ENCODE measurements at regions not wholly inside any gene's neighbourhood (a gene's known extent, or its start where the extent isn't known, plus 50 kb on each side); places are given as distances from the start of the nearest gene placed in this dataset.
"Not testable (repeated sequence)": the region's sequence is repeated elsewhere in the genome, so short reads cannot be mapped to it uniquely, and the experiment has no call there.

DNA sequence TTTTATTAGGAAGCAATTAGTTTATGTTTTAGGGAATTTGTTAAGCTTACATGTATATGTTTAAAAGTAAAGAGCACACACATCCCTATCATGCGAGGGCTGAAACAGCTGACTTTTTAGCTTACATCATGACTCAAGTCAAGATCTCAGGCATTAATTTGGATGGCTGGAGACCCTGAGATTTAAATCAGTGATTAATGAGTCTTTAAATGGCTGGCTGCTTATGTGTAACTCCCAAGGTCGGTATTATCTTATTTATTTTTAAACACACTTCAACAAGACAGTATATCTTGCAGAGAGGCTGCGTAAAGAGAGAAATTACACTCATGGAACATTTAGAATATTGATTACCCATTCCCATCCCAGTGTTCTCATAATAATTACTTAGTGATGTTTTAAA is 169.4 kb downstream of the KBTBD8 start:
- DNase-seq, result no peak

GRCh38 chr3:67171841-67172240 is 173.7 kb downstream of the KBTBD8 start:
- DNase-seq, result no peak

DNA sequence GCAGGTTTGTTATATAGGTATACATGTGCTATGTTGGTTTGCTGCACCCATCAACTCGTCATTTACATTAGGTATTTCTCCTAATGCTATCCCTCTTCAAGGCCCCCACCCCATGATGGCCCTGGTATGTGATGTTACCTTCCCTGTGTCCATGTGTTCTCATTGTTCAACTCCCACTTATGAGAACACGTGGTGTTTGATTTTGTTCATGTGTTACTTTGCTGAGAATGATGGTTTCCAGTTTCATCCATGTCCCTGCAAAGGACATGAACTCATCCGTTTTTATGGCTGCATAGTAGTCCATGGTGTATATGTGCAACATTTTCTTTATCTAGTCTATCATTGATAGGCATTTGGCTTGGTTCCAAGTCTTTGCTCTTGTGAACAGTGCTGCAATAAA is 175.0 kb downstream of the KBTBD8 start:
- DNase-seq, result not testable (repeated sequence)

DNA sequence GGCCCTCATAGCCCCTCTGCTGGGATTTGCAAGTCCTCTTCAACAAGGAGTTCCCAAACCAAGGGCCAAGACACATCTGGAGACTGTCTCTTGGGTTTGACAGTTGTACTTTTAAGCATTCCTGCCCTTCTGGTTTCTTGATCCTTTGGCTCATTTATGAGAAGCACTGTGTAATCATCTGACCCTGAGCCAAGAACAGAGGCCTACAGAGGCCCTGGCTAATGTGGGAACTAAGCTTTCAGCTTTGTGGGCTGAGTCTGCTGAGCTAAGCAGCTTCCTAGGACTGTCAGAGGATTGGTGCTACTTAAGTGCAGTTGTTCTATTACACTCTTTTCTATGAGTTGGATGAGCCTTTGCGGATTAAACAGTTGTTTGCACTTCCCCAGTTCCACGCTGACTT is 178.3 kb downstream of the KBTBD8 start:
- no peak for DNase-seq

DNA sequence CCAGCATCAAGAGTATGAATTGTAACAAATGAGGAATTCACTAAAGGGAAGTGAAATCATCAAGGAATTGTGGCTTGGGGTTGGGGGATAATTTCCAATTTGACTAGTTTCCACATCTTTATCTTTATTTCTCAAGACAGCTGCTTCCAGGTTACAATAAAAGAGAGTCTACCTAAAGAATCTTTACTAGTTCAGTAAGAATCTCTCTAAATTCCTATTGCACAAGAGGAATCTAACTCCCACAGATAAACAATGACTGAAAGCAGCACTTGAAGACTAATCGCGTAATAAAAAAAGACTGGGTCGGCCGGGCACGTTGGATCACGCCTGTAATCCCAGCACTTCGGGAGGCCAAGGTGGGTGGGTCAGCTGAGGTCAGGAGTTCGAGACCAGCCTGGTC is 194.4 kb downstream of the KBTBD8 start:
- DNase-seq, result no peak

GRCh38 chr3:67196677-67197076 is 198.6 kb downstream of the KBTBD8 start:
- DNase-seq, result no peak

DNA sequence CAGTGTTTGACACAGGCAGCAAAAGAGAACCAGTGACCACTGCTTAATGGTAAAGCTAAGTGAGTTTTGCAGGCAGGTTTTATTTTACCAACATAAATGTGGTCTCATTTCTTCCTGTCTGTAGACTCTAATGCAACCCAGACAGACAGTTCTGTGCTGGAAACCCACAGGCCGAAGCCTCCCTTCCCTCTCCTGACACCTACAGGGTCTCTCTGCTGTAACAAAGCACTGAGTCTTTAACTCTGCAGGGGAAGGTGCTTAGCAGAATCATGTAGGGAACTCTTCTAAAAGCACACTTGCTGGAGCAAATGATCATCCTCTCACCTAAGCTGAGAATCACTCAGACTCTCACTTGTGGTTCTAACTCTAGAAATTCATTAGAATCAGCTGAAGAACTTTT is 200.3 kb downstream of the KBTBD8 start:
- DNase-seq, result no peak

DNA sequence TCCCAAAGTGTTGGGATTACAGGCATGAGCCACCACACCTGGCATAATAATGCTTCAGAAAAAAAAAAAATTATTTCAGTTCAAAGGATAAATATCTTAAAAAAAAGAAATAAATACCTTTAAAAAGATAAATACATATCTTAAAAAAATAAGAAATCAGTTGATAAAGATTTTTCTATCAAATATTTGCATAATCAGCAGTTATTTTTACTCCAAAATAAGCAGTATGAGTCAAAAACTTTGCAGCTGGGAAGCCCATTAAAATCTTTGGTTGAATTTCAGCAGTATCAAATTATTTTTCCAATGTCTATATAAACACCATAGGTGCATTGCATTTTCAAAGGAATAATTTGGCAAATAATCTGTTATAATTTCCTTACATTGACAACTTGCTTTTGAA is 202.5 kb downstream of the KBTBD8 start:
- DNase-seq, result no peak

- no peak for DNase-seq
Measured at GRCh38 chr3:67201026-67201425, 202.9 kb downstream of the KBTBD8 start.

DNA sequence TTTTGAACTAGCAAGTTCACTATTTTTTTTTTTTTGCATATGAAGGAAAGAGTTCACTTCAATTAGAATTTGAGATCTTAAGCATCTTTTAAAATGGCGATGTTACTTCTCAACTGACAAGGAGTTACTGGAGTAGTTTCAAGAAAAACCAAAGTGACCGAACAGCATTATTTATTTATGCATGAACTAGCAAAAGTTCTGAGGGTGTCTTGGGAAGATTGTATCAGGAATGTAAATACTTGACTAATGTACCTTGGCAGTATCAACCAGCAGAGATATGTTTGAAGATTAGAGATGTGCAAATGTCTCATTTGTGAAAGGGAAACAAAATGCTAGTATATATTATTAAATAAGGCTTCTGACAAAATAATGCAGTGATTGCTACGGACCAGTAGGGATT is 203.9 kb downstream of the KBTBD8 start:
- no peak for DNase-seq

DNA sequence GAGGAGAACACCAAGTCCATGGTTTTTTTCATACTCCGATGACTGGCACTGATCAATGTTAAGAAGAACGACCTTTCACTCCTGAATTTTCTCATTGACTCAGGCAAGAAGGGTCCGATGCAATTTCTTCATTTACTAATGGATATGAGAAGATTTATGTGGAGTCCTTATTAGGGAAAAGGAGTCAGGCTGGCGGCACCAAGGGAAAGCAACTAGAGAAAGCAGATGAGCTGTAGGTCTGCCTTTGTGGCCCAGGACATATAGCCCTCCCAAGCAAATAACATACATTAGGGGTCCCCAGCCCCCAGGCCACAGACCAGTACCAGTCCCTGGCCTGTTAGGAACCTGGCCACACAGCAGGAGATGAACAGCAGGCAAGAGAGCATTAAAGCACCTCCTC is 206.8 kb downstream of the KBTBD8 start:
- no peak for DNase-seq

DNA sequence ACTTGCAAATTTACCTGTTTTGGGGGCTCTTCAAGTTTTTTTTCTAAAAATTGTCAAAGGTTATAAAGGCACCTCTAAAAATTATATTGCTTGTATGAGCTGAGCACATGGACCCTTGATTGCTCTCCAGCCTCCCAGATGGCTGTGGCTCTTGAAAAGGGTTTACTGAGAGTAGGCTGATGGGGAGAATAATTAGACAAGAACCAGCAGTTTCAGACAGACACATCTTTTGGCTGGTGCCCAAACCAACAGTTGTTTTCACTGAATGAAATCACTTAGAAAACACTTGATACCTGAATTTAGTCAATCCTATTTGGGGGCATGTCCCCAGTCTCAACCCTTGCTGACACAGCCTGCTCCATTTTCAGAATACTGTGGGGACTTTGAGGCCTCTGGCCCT is 217.6 kb downstream of the KBTBD8 start:
- DNase-seq, result no peak

DNA sequence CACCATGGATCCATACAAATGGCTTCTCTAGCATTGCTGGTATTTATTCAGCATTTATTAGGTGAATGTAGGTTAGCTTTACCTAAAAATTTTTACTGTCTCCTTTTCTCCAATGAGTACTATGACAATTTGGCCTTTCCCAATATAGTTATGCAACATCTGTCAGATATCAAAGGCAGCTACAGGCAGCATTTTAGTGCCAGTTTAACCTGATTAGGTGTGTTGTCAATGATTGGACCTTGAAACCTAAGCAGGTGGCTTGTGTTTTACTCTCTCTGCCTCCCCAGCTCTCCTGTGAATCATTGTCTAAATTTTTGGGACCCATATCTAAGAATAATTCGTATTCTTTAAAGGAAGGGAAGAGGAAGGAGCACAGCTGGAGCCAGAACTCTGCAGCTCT is 228.9 kb downstream of the KBTBD8 start:
- DNase-seq, result no peak

GRCh38 chr3:67228136-67228535 is 230.0 kb downstream of the KBTBD8 start:
- DNase-seq, result no peak

GRCh38 chr3:67232642-67233041 is 234.5 kb downstream of the KBTBD8 start:
- DNase-seq, result no peak

DNA sequence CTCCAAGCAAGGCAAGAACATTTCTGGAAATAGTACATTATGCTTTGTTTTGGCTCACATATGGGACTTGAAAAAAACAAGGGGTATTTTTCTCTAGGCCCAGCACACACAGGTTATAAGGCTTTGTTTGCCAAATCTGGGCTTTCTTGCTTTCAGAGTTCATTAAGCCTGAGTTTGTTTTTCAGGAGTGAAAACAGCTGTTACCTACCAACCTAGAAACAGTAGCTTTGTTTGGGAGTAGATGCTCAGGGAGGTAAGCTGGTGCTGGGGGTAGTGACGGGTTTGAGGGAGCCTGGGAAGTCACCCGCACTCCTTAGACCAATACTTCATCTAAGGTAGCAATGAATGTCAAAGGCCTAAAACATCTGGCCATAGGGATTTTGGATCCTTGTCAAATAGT is 241.2 kb downstream of the KBTBD8 start:
- no peak for DNase-seq

DNA sequence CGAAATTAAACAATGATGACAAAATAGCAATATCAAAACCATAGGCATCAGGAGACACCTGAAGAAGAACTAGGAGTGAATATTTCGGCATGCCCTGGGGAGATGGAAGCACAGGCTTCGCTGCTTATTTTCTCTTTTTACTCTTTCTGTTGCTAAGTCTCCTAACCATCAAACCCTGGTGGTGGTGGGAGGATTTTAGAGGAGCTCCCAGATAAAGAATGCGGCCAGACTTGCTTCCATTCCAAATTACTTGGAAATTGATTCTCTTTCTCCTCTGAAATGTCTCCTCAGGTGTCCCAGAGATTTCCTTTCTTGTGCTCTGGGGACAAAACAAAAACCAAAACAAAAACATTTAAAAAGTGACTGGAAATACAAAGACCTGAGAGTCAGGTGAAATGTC is 243.0 kb downstream of the KBTBD8 start:
- DNase-seq, result no peak

DNA sequence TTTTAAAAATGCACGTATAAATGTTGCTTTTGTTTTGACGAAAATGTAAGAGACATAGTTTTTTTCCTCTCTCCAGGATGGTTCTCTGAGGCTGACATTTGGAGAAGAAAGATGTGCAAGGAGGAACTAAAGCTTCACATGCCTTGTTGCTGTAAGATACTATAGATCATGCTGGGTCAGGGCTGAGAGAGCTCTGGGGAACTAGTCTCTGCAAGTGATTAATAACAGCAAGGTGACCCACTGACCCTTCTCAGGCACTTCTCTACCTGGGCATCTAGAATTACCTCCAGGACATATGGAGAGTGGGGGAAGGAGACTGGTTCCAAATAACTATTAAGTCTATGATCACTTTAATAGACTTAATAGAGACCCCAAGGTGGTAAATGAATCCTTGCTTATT is 246.0 kb downstream of the KBTBD8 start:
- DNase-seq, result no peak

DNA sequence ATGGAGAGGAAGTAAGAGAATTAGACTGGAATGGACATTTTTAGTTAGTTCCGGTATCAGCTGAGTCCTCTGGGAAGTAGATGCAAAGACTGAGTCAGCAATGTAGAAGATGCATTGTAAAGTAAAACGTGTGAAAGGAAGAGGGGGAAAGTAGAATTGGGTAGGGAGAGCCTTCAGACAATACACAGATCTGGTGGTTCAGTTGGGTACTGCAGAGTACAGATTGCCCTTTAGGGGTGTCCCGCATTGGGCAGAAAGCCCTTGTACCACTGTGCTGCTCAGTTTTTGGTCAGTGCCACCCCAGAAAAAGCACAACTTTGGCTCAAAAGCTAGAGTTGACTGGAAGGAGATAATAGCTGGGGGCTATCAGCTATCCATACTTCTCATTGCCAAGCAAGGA is 247.4 kb downstream of the KBTBD8 start:
- DNase-seq, result no peak

DNA sequence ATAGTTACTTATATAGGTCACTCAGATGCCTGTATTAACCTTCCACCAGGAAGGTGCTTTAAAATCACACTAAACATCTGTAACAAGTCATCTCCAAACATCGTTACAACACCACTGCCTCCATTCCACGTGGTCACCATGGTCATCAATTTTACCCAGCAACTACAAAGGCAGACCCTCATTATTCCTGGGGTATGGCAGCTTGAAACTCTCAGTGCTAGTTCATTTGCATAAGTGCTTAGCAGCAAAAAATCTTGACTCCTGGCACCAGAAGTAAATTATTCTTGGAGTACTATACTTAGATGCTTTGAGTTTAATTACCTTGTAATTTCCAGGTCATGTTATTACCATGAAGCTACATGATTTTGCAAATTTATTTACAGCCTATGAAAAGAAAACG is 250.6 kb downstream of the KBTBD8 start:
- no peak for DNase-seq

DNA sequence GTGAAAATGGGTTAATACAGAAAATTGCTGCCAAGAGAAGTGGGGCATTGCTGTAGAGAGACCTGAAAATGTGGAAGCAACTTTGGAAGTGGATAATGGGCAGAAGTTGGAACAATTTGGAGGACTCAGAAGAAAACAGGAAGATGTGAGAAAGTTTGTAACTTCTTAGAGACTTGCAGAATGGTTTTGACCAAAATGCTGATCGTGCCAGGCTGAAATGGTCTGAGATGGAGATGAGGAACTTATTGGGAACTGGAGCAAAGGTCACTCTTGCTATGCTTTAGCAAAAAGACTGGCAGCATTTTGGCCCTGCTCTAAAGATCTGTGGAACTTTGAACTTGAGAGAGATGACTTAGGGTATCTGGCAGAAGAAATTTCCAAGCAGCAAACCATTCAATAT is 254.8 kb downstream of the KBTBD8 start:
- DNase-seq, result not testable (repeated sequence)

DNA sequence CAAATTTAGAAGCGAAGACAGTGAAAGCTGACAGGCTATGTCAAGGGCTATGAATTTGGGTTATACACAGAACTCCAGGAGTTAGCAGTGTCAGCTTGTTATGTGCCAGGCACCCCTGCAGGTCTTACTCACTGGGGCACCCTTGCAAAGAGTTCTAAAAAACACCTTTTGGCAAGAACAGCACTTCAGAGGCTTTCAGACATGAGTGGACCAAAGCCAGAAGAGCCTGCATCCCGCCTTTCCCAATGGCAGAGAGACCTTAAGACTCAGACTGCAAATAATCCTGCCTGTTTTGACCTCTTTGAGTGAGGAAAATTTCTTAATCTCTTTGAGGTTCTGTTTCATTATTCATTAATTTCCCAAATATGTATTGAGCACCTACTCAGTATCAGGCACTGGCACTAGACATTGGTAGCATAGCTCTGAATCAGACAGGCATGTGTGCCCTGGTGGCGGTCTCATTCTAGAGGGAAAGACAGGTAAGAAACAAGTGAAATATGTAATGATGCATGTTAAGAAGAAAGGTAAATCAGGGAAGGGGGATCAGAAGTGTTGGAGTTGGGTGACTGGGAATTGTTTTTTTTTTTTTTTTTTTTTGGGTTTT is 280.0 kb downstream of the KBTBD8 start:
- no peak for DNase-seq

GRCh38 chr3:67286586-67286985 is 288.5 kb downstream of the KBTBD8 start:
- no peak for DNase-seq

- DNase-seq, result no peak
Measured at GRCh38 chr3:67288466-67289106, 290.5 kb downstream of the KBTBD8 start.

- DNase-seq, result no peak
Measured at GRCh38 chr3:67289626-67290025, 291.5 kb downstream of the KBTBD8 start.
